Kidney epithelial cell (primary cell): ENCODE measurements at regions not wholly inside any gene's neighbourhood (a gene's known extent, or its start where the extent isn't known, plus 50 kb on each side); places are given as distances from the start of the nearest gene placed in this dataset.

Experiments
- DNase-seq: peaks from one replicate; pipeline ENCODE4 v3.0.0-alpha.2; 2010; ENCODE audit warnings: low read depth
- H3K27me3 ChIP-seq: 2 replicates; pipeline ENCODE4 v1.6.0; 2011; ENCODE audit warnings: low read length; ENCODE audit not compliant: control insufficient read depth, insufficient read depth
- H3K36me3 ChIP-seq: 2 replicates; pipeline ENCODE4 v1.5.1; 2011; ENCODE audit warnings: low read length; ENCODE audit not compliant: control insufficient read depth, insufficient read depth
- H3K4me3 ChIP-seq: 2 replicates; pipeline ENCODE4 v1.5.1; 2011; ENCODE audit warnings: low read depth, mild to moderate bottlenecking, control low read depth, low read length
- TF ChIP-seq, protein P1 (sequence below): IDR thresholded peaks from 2 replicates; pipeline ENCODE4 v1.5.1; 2011; ENCODE audit warnings: mild to moderate bottlenecking, moderate library complexity, low read length, control low read depth, inconsistent platforms; ENCODE audit not compliant: insufficient read depth, poor library complexity, severe bottlenecking

DNA sequence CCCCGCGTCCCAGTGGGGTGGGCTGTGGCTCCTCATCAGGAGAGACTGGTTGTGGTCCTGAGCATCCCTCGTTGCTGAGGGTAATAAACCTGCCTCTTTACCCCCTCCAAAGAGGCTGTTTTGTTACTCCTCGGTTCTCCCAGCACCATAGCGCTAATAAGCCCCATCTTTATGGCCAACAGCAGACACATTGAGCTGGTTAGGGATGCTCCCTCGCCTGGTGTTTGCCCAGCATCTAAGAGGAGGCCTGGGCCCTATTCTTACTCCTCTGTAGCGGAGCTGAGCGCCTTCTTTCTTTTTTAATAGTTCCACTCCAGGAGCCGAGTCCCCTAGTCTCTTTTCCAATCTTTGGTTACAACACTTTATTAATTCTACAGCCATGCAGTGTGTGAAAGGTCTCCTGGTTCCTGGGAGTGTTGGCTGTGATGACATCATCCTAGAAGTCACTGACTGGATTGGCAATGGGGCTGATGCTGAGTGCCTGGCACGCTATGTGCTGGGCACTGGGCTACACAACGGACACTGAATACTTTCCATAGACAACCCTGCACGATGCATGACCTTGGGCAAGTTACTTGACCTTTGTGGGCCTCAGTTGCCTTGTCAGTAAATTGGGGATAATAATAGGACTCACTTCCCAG is 50.6 kb upstream of the CCDC167 start:
- Histone ChIP-seq H3K27me3 (no peaks in the 10 kb centered on the region), H3K4me3 (no peak overlapping the region), H3K36me3 (no peaks in the 10 kb centered on the region)
- peak; percentile 25 for DNase-seq
- TF ChIP-seq, protein P1, sequence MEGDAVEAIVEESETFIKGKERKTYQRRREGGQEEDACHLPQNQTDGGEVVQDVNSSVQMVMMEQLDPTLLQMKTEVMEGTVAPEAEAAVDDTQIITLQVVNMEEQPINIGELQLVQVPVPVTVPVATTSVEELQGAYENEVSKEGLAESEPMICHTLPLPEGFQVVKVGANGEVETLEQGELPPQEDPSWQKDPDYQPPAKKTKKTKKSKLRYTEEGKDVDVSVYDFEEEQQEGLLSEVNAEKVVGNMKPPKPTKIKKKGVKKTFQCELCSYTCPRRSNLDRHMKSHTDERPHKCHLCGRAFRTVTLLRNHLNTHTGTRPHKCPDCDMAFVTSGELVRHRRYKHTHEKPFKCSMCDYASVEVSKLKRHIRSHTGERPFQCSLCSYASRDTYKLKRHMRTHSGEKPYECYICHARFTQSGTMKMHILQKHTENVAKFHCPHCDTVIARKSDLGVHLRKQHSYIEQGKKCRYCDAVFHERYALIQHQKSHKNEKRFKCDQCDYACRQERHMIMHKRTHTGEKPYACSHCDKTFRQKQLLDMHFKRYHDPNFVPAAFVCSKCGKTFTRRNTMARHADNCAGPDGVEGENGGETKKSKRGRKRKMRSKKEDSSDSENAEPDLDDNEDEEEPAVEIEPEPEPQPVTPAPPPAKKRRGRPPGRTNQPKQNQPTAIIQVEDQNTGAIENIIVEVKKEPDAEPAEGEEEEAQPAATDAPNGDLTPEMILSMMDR, result no peak

DNA sequence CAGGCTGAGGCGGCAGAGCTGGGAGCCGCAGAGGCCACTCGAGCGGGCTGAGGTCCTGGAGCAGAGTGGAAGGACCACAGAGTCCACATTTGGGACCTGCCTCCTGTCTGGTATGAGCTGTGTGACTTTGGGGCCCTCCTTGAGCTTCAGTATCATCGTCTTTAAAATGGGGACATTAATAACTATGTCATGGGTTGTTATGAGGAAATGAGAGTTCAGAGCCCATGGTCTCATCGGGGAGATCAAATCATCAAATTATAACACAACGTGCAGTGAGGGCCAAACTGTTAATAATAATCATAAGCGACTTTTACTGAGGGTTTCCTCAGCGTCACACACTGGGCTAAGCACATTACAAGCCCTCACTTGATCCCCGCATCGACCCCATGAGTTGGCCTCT is 49.9 kb upstream of the CCDC167 start:
- TF ChIP-seq, protein P1, result no peak

More for the DNA sequence above, 49.9 kb upstream of the CCDC167 start:
- no peaks in the 10 kb centered on the region for H3K27me3 ChIP-seq
- DNase-seq, result no peak
- no peak overlapping the region for H3K4me3 ChIP-seq
- no peaks in the 10 kb centered on the region for H3K36me3 ChIP-seq
